GM18858 (cell line): ENCODE measurements at regions not wholly inside any gene's neighbourhood (a gene's known extent, or its start where the extent isn't known, plus 50 kb on each side); places are given as distances from the start of the nearest gene placed in this dataset.

Experiments used
- ATAC-seq: cut with Tn5 transposase; IDR thresholded peaks from one replicate; pipeline ENCODE4 v1.9.1; 2021; ENCODE audit not compliant: unreplicated experiment

- ATAC-seq: no peak
Measured at GRCh38 chr22:22151308-22151707, 93.3 kb upstream of the VPREB1 start.

GRCh38 chr22:22150457-22150856, 94.1 kb upstream of the VPREB1 start:
- ATAC-seq: no peak

- ATAC-seq: no peak
Measured at GRCh38 chr22:22148905-22149304, 95.7 kb upstream of the VPREB1 start.

GRCh38 chr22:22144858-22145257, 99.7 kb upstream of the VPREB1 start:
- no peak for ATAC-seq

- ATAC-seq: no peak
Measured at GRCh38 chr22:22143448-22143847, 101.1 kb upstream of the VPREB1 start.

- no peak for ATAC-seq
Measured at GRCh38 chr22:22142661-22143060, 101.9 kb upstream of the VPREB1 start.

- no peak for ATAC-seq
Measured at GRCh38 chr22:22141771-22142591, 102.6 kb upstream of the VPREB1 start.

- ATAC-seq: no peak
Measured at GRCh38 chr22:22141031-22141430, 103.6 kb upstream of the VPREB1 start.

GRCh38 chr22:22139364-22139763, 105.2 kb upstream of the VPREB1 start:
- no peak for ATAC-seq

GRCh38 chr22:22138915-22139314, 105.7 kb upstream of the VPREB1 start:
- no peak for ATAC-seq

- ATAC-seq: no peak
Measured at GRCh38 chr22:22137891-22138290, 106.7 kb upstream of the VPREB1 start.

GRCh38 chr22:22133910-22134309, 110.7 kb upstream of the VPREB1 start:
- ATAC-seq: no peak

GRCh38 chr22:22130953-22131608, 113.5 kb upstream of the VPREB1 start:
- ATAC-seq: no peak

- no peak for ATAC-seq
Measured at GRCh38 chr22:22129387-22129786, 115.2 kb upstream of the VPREB1 start.

GRCh38 chr22:22128440-22128839, 116.1 kb upstream of the VPREB1 start:
- no peak for ATAC-seq

GRCh38 chr22:22127100-22127499, 117.5 kb upstream of the VPREB1 start:
- ATAC-seq: no peak

- no peak for ATAC-seq
Measured at GRCh38 chr22:22125579-22126468, 118.8 kb upstream of the VPREB1 start.

- no peak for ATAC-seq
Measured at GRCh38 chr22:22125028-22125578, 119.5 kb upstream of the VPREB1 start.

GRCh38 chr22:22124374-22124773, 120.2 kb upstream of the VPREB1 start:
- no peak for ATAC-seq

GRCh38 chr22:22123960-22124278, 120.7 kb upstream of the VPREB1 start:
- ATAC-seq: no peak
